ENCODE measurements at regions not wholly inside any gene's neighbourhood (a gene's known extent, or its start where the extent isn't known, plus 50 kb on each side); places are given as distances from the start of the nearest gene placed in this dataset.

- H3K36me3 ChIP-seq = no peaks in the 10 kb centered on the region
- no peak overlapping the region for H3K4me3 ChIP-seq
- H3K27me3 ChIP-seq = peaks cover 3% of the 10 kb centered on the region
- no peaks in the 10 kb centered on the region for H3K9me3 ChIP-seq (ENCODE audit: low read depth)
- TF ChIP-seq CTCF (IDR thresholded peaks at IDR 0.05; ENCODE audit: low read depth, low read length) = no peak
- no peak for DNase-seq (ENCODE audit: low read depth in 1 of 2, low spot score in 1 of 2)
- peaks cover 7% of the 10 kb centered on the region for H3K4me1 ChIP-seq (ENCODE audit: low read depth)
- no peak overlapping the region for H3K27ac ChIP-seq
Measured at GRCh38 chr2:147490401-147491261, 354.2 kb upstream of the ACVR2A start.

- DNase-seq (ENCODE audit: low read depth in 1 of 2, low spot score in 1 of 2) = no peak
- TF ChIP-seq CTCF (IDR thresholded peaks at IDR 0.05; ENCODE audit: low read depth, low read length) = no peak
- no peak overlapping the region for H3K27ac ChIP-seq
Measured at GRCh38 chr2:147488472-147488871, 356.4 kb upstream of the ACVR2A start.

GRCh38 chr2:147487978-147488289 is 356.9 kb upstream of the ACVR2A start:
- H3K36me3 ChIP-seq = no peaks in the 10 kb centered on the region
- H3K27ac ChIP-seq = no peak overlapping the region
- H3K4me3 ChIP-seq = no peak overlapping the region
- peaks cover 7% of the 10 kb centered on the region for H3K4me1 ChIP-seq (ENCODE audit: low read depth)
- TF ChIP-seq CTCF (IDR thresholded peaks at IDR 0.05; ENCODE audit: low read depth, low read length) = no peak
- peaks cover 4% of the 10 kb centered on the region for H3K27me3 ChIP-seq
- H3K9me3 ChIP-seq (ENCODE audit: low read depth) = no peaks in the 10 kb centered on the region
- no peak for DNase-seq (ENCODE audit: low read depth in 1 of 2, low spot score in 1 of 2)

More at GRCh38 chr2:147488472-147488871, 356.4 kb upstream of the ACVR2A start:
- peaks cover 3% of the 10 kb centered on the region for H3K27me3 ChIP-seq
- H3K4me1 ChIP-seq (ENCODE audit: low read depth) = peaks cover 7% of the 10 kb centered on the region
- no peaks in the 10 kb centered on the region for H3K36me3 ChIP-seq
- H3K4me3 ChIP-seq = no peak overlapping the region
- H3K9me3 ChIP-seq (ENCODE audit: low read depth) = no peaks in the 10 kb centered on the region

GRCh38 chr2:147487286-147487977 is 357.4 kb upstream of the ACVR2A start:
- no peak overlapping the region for H3K4me3 ChIP-seq
- no peak overlapping the region for H3K27ac ChIP-seq
- no peaks in the 10 kb centered on the region for H3K9me3 ChIP-seq (ENCODE audit: low read depth)
- no peak for TF ChIP-seq CTCF (IDR thresholded peaks at IDR 0.05; ENCODE audit: low read depth, low read length)
- peak in 1 of 2 donors; percentile 28 for DNase-seq (ENCODE audit: low read depth in 1 of 2, low spot score in 1 of 2)
- peaks cover 9% of the 10 kb centered on the region for H3K27me3 ChIP-seq
- peaks cover 7% of the 10 kb centered on the region for H3K4me1 ChIP-seq (ENCODE audit: low read depth)
- H3K36me3 ChIP-seq = no peaks in the 10 kb centered on the region

- TF ChIP-seq CTCF (IDR thresholded peaks at IDR 0.05; ENCODE audit: low read depth, low read length) = no peak
- no peaks in the 10 kb centered on the region for H3K36me3 ChIP-seq
- DNase-seq (ENCODE audit: low read depth in 1 of 2, low spot score in 1 of 2) = no peak
- H3K4me3 ChIP-seq = no peak overlapping the region
- peaks cover 6% of the 10 kb centered on the region for H3K27me3 ChIP-seq
- H3K27ac ChIP-seq = no peak overlapping the region
- H3K9me3 ChIP-seq (ENCODE audit: low read depth) = no peaks in the 10 kb centered on the region
- H3K4me1 ChIP-seq (ENCODE audit: low read depth) = peaks cover 15% of the 10 kb centered on the region
Measured at GRCh38 chr2:147485210-147485851, 359.5 kb upstream of the ACVR2A start.
